ENCODE measurements at regions not wholly inside any gene's neighbourhood (a gene's known extent, or its start where the extent isn't known, plus 50 kb on each side); places are given as distances from the start of the nearest gene placed in this dataset.

DNA sequence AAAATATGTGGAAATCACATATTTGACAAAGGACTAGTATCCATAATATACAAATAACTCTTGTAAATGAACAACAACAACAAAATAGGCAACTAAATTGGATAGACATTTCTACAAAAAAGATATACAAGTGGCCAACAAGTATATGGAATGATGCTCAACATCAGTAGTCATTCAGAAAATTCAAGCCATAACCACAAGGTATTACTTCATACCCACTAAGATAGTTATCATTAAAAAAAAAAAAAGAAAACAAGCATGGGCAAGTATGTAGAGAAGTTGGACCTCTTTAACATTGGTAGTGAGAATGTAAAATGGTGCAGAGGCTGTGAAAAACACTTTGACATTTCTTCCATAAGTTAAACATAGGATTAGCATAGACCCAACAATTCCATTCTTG is 80.8 kb downstream of the CYP26A1 start:
- TF ChIP-seq, protein P1, sequence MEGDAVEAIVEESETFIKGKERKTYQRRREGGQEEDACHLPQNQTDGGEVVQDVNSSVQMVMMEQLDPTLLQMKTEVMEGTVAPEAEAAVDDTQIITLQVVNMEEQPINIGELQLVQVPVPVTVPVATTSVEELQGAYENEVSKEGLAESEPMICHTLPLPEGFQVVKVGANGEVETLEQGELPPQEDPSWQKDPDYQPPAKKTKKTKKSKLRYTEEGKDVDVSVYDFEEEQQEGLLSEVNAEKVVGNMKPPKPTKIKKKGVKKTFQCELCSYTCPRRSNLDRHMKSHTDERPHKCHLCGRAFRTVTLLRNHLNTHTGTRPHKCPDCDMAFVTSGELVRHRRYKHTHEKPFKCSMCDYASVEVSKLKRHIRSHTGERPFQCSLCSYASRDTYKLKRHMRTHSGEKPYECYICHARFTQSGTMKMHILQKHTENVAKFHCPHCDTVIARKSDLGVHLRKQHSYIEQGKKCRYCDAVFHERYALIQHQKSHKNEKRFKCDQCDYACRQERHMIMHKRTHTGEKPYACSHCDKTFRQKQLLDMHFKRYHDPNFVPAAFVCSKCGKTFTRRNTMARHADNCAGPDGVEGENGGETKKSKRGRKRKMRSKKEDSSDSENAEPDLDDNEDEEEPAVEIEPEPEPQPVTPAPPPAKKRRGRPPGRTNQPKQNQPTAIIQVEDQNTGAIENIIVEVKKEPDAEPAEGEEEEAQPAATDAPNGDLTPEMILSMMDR (optimal IDR thresholded peaks at IDR 0.05 in 1 of 3, IDR thresholded peaks at IDR 0.05 in 1 of 3, conservative IDR thresholded peaks at IDR 0.05 in 1 of 3; ENCODE audit: extremely low read depth in 1 of 3, insufficient read depth in 2 of 3, low read length in 3 of 3): no peak
- no peak for TF ChIP-seq EZH2 (IDR thresholded peaks at IDR 0.05; ENCODE audit: low read length)

All from keratinocyte (primary cell).